ENCODE measurements at regions not wholly inside any gene's neighbourhood (a gene's known extent, or its start where the extent isn't known, plus 50 kb on each side); places are given as distances from the start of the nearest gene placed in this dataset.

DNA sequence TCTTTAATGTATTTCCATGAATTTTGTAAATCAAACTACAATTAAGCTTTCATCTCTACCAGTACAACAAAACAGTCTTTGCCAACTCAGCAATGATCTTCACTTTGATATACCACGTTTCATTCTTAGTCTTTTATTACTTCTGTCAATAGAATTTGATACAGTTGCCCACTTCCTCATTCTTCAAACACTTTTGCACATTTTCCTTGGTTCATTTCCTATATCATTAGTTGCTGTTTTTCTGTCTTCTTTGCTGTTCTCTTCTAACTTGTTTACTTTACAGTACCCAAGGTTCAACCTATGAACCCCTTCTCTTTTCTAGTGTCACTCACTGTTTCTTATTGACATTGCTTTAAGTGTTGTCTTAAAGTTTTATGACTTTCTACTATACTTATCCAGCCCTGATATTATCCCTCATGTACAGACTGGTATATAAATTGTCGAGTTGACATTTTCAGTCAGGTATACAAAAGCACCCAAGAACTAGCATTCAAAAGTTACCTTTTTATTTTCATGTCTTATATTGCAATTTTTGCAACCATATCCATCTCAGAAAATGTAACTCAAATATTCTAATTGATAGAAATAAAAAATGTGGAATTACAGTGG, 903.1 kb downstream of the NSUN3 start:
- Mint-ChIP-seq H3K4me3 (no peak overlapping the region), H3K9me3 (peaks cover 4% of the 10 kb centered on the region), H3K27me3 (no peaks in the 10 kb centered on the region), H3K36me3 (no peaks in the 10 kb centered on the region), H3K4me1 (no peaks in the 10 kb centered on the region), H3K27ac (no peak overlapping the region)
- no peak for DNase-seq (ENCODE audit: low spot score in 2 of 2)
- ATAC-seq (ENCODE audit: low read depth): no peak

DNA sequence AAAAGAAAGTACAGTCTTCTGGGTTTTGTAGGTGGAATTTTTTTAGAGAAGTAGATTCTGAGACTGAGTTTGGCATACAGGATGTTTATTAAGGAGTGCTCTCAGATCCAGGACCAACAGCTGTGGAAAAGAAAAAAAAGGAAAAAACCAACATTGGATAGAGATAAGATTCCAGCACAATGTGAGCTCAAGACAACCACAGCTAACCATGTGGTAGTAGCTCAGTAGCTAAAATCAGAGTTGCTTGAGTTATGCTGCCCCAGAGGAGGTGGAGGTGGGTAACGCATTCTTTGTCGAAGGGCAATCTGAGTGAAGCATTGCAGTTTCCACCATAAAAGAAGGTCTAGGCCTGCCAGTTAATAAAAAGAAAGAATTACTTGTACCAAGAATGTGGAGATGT, 904.3 kb downstream of the NSUN3 start:
- Mint-ChIP-seq H3K27ac (no peak overlapping the region), H3K4me3 (no peak overlapping the region), H3K4me1 (no peaks in the 10 kb centered on the region), H3K9me3 (peaks cover 5% of the 10 kb centered on the region), H3K36me3 (no peaks in the 10 kb centered on the region), H3K27me3 (no peaks in the 10 kb centered on the region)
- ATAC-seq (ENCODE audit: low read depth): no peak
- DNase-seq (ENCODE audit: low spot score in 2 of 2): no peak

DNA sequence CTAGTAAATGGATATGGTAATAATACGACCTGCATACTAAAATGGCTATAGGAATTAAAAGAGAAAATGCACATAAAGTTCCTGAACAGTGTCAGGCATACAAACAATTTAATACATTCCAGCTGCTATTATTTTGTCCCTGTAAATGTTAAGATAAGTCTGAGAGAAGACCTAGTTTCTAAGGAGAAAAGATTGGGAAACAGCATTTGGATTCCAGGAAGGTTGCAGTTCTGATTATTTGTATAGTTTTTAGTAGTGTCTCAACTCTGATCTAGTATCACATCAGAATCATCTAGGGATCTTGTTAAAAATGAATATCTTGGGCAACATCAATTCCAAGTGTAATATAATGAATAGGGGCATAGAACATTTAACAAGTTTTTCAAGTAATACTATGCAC, 905.7 kb downstream of the NSUN3 start:
- DNase-seq (ENCODE audit: low spot score in 2 of 2) (no peak), ATAC-seq (ENCODE audit: low read depth) (no peak)
- Mint-ChIP-seq H3K4me3 (no peak overlapping the region), H3K27ac (no peak overlapping the region), H3K27me3 (no peaks in the 10 kb centered on the region), H3K9me3 (peaks cover 5% of the 10 kb centered on the region), H3K36me3 (no peaks in the 10 kb centered on the region), H3K4me1 (no peaks in the 10 kb centered on the region)

DNA sequence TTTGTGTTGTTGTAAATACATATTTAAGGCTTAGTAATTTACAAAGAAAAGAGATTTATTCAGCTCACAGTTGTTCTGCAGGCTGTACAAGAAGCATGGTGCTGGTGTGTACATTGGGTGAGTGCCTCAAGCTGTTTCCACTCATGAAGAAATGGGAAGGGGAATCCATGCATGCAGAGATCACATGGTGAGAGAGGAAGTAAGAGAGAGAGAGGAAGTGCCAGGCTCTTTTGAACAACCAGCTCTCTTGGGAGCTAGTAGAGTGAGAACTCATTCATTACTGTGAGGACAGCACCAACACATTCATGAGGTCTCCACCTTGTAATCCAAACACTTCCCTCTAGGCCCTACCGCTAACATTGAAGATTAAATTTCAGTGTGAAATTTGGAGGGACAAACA, 909.2 kb downstream of the NSUN3 start:
- no peaks in the 10 kb centered on the region for H3K36me3 Mint-ChIP-seq

DNA sequence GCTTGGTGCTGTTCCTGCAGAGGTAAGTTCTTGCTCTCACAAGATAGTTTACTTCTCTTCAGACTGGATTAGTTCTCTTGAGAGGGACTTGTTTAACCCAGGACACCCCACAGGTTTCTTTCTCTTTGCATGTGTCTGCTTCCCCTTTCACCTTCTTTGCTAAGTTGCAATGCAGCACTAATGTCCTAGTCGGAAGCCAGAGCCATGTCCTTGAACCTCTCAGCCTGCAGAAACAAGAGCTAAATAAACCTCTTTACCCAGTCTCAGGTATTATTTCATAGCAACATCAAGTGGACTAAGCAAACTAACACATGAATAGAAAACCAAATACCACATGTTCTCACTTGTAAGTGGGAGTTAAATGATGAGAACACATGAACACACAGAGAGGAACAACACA, 915.2 kb downstream of the NSUN3 start:
- peaks cover 10% of the 10 kb centered on the region for H3K9me3 Mint-ChIP-seq
- no peaks in the 10 kb centered on the region for H3K36me3 Mint-ChIP-seq
- ATAC-seq (ENCODE audit: low read depth) (no peak), DNase-seq (ENCODE audit: low spot score in 2 of 2) (no peak)
- no peaks in the 10 kb centered on the region for H3K27me3 Mint-ChIP-seq
- H3K4me3 Mint-ChIP-seq: no peak overlapping the region
- H3K27ac Mint-ChIP-seq: no peak overlapping the region
- no peaks in the 10 kb centered on the region for H3K4me1 Mint-ChIP-seq

More for the DNA sequence above, 909.2 kb downstream of the NSUN3 start:
- no peak for ATAC-seq (ENCODE audit: low read depth)
- Mint-ChIP-seq H3K27ac (no peak overlapping the region), H3K9me3 (peaks cover 7% of the 10 kb centered on the region), H3K27me3 (no peaks in the 10 kb centered on the region), H3K4me3 (no peak overlapping the region), H3K4me1 (no peaks in the 10 kb centered on the region)
- no peak for DNase-seq (ENCODE audit: low spot score in 2 of 2)

DNA sequence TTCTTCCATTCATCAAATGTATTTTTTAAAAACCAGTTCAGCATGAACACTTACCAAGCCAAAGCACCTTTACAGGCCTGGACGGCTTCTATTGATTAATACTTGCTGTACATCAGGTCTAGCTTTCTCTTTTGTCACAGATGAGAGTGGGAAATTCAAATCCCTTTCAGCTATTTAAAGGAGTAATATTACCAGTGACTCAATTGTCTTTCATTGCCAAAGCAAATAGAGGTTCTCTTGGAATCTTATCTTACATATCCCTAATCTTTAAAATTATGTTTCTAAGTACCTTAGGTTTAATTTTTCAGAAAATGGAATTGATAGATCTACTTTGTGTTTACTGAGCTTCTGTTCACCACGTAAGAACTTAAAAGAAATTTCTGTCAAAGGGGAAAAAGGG, 922.9 kb downstream of the NSUN3 start:
- peaks cover 5% of the 10 kb centered on the region for H3K9me3 Mint-ChIP-seq

DNA sequence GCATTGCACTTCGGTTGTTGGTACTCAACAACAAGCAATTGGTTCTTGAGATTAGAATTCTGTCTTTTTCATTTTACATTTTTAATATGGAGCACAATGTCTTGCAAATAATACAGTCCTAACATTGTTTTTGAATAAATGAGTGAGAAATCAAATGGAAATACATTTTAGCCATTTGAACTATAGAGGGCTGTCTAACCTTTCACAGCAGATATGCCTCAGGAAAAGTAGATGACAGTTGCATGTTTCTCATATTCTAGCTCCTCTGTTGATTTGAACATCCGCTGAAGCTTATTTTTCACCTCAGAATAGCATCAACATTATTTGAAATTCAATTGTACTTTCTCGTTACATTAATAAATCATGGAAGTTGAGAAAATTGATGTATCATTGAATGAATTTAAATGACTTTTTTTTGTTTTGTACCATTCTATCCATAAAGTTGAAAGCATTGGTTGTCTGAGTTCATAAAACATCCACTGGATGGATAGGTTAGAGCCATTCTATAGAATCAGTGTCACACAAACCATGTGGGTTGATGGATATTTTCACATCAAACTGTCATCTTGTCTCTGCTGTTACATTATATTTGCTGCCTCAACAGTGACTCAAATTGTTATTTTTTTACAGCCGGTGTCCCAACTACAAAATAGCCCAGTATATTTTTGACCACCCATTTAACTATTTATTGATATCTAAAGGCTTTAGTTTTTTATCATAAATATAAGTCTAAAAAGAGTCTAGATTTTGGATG, 928.3 kb downstream of the NSUN3 start:
- H3K27ac Mint-ChIP-seq: no peak overlapping the region

More for the DNA sequence above, 922.9 kb downstream of the NSUN3 start:
- Mint-ChIP-seq H3K36me3 (no peaks in the 10 kb centered on the region), H3K4me1 (no peaks in the 10 kb centered on the region), H3K4me3 (no peak overlapping the region), H3K27me3 (no peaks in the 10 kb centered on the region), H3K27ac (no peak overlapping the region)
- ATAC-seq (ENCODE audit: low read depth) (no peak), DNase-seq (ENCODE audit: low spot score in 2 of 2) (no peak)

DNA sequence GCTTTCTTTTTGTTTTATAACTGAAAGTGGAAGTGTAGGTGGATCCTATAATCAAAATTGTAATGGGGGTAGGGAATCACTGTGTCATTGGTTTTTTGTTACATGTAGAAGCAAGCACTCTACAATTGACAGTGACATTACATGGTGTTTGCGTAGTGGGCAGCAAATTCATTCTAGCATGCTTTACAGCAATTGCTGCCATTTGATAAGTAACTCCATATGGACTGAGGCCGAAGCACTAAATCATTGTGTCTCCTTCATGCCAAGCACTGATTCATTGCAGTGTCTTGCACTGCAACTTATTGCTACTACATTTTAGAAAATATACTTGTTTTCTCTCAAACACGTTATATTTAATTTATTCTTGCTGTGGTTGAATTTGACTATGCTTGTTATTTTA, 933.9 kb downstream of the NSUN3 start:
- no peak for DNase-seq (ENCODE audit: low spot score in 2 of 2)
- Mint-ChIP-seq H3K4me3 (no peak overlapping the region), H3K36me3 (no peaks in the 10 kb centered on the region), H3K4me1 (no peaks in the 10 kb centered on the region), H3K27ac (no peak overlapping the region), H3K27me3 (no peaks in the 10 kb centered on the region), H3K9me3 (no peaks in the 10 kb centered on the region)
- no peak for ATAC-seq (ENCODE audit: low read depth)

More for the DNA sequence above, 928.3 kb downstream of the NSUN3 start:
- H3K4me3 Mint-ChIP-seq: no peak overlapping the region
- peaks cover 2% of the 10 kb centered on the region for H3K9me3 Mint-ChIP-seq
- ATAC-seq (ENCODE audit: low read depth) (no peak), DNase-seq (ENCODE audit: low spot score in 2 of 2) (no peak)
- no peaks in the 10 kb centered on the region for H3K4me1 Mint-ChIP-seq
- H3K36me3 Mint-ChIP-seq: no peaks in the 10 kb centered on the region
- H3K27me3 Mint-ChIP-seq: no peaks in the 10 kb centered on the region

DNA sequence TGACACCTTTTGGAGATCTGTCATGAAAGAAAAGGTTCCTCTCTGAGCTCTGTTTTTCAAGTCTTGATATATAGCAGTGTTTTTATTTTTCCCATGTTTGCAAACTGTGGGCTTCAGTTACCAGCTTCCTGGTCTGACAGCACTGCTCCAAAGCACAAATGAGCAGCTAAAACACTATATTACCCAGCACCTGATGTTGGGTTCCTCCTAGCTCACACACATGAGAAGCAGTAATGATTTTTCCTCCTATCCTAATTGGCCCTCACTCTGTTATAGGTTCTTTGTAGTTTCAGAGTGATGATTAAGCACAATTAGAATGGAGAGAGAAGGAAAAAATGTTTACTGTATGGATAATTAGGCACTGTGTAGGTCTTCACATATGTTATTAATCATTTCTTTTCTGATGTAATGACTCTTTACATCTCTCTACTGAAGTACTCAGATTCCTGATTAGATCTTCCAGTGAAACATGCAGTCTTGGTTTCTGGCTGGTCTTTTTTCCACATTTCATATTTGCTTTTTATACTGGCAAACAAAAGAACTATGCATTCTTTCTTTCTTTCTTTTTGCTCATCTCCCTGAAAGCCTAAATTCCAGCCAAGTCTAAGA, 939.7 kb downstream of the NSUN3 start:
- ATAC-seq (ENCODE audit: low read depth) (no peak), DNase-seq (ENCODE audit: low spot score in 2 of 2) (no peak)
- Mint-ChIP-seq H3K27ac (no peak overlapping the region), H3K4me1 (no peaks in the 10 kb centered on the region), H3K27me3 (no peaks in the 10 kb centered on the region), H3K4me3 (no peak overlapping the region), H3K36me3 (no peaks in the 10 kb centered on the region), H3K9me3 (peaks cover 3% of the 10 kb centered on the region)

DNA sequence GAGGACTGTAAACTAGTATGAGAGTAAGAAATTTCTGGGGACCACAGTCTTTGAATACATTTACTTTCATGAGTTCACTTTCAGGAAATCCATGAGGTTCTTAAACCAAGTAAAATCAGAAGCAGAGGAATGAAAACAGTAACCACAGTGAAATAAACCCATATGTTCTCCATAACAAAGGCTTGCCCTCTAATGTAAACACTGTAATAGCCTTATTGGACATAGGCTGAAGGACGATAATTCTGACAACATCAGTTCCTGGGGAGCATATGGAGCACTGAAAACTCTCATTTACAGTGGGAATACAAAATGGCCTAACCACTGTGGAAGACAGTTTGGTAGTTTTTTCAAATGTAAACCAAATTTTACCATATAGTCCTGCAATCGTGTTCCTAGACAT, 965.8 kb downstream of the NSUN3 start:
- Mint-ChIP-seq H3K4me1 (no peaks in the 10 kb centered on the region), H3K27ac (no peak overlapping the region), H3K27me3 (no peaks in the 10 kb centered on the region), H3K36me3 (no peaks in the 10 kb centered on the region), H3K9me3 (no peaks in the 10 kb centered on the region), H3K4me3 (no peak overlapping the region)
- DNase-seq (ENCODE audit: low spot score in 2 of 2) (no peak), ATAC-seq (ENCODE audit: low read depth) (no peak)

DNA sequence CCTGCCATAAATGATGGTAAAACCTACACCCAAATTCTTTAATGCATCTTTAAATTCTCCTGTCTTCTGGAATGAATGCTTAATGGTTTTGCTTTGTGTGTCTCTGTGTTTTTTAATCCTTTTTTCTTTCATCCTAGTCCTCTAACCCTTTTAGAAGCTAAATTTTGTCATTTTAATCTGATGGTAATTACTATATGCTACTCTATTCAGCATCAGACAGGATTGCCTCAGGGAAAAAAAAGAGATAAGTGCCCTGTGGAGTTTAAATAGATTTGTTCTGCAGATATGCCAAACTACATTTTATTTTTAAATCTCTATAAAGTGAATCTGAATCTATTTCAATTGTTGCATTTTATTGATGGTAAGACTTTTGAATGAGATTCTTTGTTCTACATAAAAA, 966.8 kb downstream of the NSUN3 start:
- H3K27ac Mint-ChIP-seq: no peak overlapping the region
- ATAC-seq (ENCODE audit: low read depth) (no peak), DNase-seq (ENCODE audit: low spot score in 2 of 2) (no peak)
- H3K4me3 Mint-ChIP-seq: no peak overlapping the region
- no peaks in the 10 kb centered on the region for H3K4me1 Mint-ChIP-seq
- no peaks in the 10 kb centered on the region for H3K36me3 Mint-ChIP-seq
- H3K9me3 Mint-ChIP-seq: peaks cover 1% of the 10 kb centered on the region
- no peaks in the 10 kb centered on the region for H3K27me3 Mint-ChIP-seq

DNA sequence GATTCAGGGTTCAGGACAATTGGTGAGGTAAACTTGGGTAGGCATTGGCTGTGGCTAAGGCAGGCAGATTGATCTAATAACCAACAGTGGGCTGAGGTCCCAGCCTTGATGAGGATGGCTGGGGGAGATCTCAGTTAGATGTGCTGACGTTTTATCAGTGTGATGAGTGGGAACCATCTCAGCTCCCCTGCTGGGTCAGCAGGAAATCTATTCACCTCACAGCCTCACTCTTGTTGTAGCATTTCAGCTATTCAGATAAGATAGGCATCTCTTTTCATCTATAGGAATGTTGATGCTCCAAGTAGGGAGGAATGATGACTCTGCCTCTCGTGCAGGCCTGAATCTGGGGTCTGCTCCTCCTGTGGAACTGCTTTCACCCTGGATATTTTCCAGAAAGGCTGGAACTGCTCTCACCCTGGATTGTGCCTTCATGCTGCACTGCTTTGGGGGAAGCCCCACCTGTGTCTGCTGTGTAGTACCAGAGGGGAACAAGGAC, 973.7 kb downstream of the NSUN3 start:
- Mint-ChIP-seq H3K36me3 (no peaks in the 10 kb centered on the region), H3K27ac (no peak overlapping the region), H3K27me3 (no peaks in the 10 kb centered on the region), H3K4me1 (no peaks in the 10 kb centered on the region), H3K4me3 (no peak overlapping the region), H3K9me3 (peaks cover 3% of the 10 kb centered on the region)
- ATAC-seq (ENCODE audit: low read depth) (no peak), DNase-seq (ENCODE audit: low spot score in 2 of 2) (no peak)

DNA sequence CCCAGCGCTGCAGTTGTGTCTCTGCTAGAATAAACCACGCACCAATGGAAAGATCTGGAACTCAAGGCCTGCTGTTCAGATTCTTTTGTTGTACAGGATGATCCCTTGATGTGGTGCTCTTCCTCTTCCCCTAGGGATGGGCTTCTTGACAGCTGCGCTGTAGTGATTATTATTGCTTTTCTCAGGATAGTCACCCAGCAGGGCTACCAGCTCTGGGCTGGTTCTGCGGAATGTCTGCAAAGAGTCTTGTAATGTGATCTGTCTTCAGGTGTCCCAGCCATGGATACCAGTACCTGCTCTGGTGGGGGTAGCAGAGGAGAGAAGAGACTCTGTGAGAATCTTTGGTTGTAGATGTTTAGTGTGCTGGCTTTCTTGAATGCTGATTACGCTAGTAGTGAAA, 974.2 kb downstream of the NSUN3 start:
- H3K27ac Mint-ChIP-seq: no peak overlapping the region
- ATAC-seq (ENCODE audit: low read depth): no peak
- no peaks in the 10 kb centered on the region for H3K27me3 Mint-ChIP-seq
- H3K36me3 Mint-ChIP-seq: no peaks in the 10 kb centered on the region
- H3K4me1 Mint-ChIP-seq: no peaks in the 10 kb centered on the region
- H3K4me3 Mint-ChIP-seq: no peak overlapping the region
- no peak for DNase-seq (ENCODE audit: low spot score in 2 of 2)
- H3K9me3 Mint-ChIP-seq: peaks cover 3% of the 10 kb centered on the region

DNA sequence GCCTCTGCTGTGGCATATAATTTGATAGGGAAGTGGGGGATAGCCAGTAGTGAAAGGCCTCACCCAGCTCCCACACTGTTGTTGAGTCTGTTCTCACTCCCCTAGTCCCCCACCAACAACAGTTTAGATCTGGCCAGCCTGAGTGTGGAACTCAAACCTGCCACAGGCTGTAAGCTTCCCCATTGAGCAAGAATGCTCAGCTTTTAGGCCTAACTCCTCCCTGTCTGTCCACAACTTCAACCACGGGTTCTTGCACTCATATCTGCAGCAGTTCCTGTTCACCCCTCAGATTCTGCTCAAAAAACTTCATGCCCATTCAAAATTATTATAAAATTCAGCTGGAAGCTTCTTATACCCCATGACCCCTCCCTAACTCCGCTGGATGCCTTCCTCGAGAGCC, 975.1 kb downstream of the NSUN3 start:
- no peaks in the 10 kb centered on the region for H3K4me1 Mint-ChIP-seq
- no peak for ATAC-seq (ENCODE audit: low read depth)
- no peaks in the 10 kb centered on the region for H3K36me3 Mint-ChIP-seq
- H3K27me3 Mint-ChIP-seq: no peaks in the 10 kb centered on the region
- H3K9me3 Mint-ChIP-seq: peaks cover 3% of the 10 kb centered on the region
- no peak overlapping the region for H3K4me3 Mint-ChIP-seq
- DNase-seq (ENCODE audit: low spot score in 2 of 2): no peak
- no peak overlapping the region for H3K27ac Mint-ChIP-seq
